OCI-M2 (cell line): ENCODE measurements at regions not wholly inside any gene's neighbourhood (a gene's known extent, or its start where the extent isn't known, plus 50 kb on each side); places are given as distances from the start of the nearest gene placed in this dataset.

Source experiments
- DNase-seq: peaks from one replicate; lab custom pipeline; 2025; ENCODE audit not compliant: unreplicated experiment; lab: John Stamatoyannopoulos, UW

- DNase-seq = no peak
Observed at GRCh38 chr20:41888434-41888833, 270.3 kb upstream of the CHD6 start.

GRCh38 chr20:41887500-41887899 lies 269.3 kb upstream of the CHD6 start:
- no peak for DNase-seq

GRCh38 chr20:41881466-41882046 lies 263.4 kb upstream of the CHD6 start:
- no peak for DNase-seq

DNA sequence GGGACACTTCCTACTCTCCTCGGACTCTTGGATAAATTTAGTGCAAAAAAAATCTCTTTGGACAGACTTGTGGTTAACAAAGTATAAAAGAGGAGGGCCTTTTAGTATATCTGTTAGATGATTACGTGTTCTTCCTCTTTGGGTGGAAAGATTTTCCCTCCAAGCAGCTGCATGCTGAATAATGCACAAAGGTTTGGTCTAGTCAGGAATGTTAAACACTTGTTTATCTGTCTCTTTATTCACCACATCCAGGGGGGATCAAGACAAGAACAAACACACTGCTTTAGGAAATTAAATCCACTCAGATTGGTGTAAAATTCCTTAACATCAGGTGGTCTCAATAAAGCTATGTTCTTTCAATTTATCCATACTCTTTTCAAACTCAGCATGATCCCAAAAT lies 260.9 kb upstream of the CHD6 start:
- no peak for DNase-seq

- DNase-seq = no peak
Observed at GRCh38 chr20:41877911-41878310, 259.7 kb upstream of the CHD6 start.

GRCh38 chr20:41874658-41875057 lies 256.5 kb upstream of the CHD6 start:
- no peak for DNase-seq

DNA sequence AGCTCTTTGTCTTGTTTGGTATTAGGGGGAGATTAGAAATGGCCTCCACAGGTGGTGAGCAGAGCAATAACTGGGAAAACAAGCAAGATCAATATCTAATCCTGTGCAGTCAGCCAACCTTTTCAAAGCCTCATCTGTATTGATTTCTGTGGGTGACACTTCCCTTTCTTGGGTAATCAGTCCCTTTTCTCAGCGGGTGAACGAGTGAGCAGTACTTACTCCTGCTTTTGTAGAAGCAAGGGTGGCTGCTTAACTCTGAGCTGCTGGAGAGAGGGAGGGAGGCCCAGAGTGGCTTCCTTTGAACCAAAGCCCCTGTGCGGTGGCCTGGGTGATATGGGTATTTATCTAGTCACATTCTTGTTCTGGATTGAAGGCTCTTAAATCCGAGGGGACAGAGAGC lies 254.8 kb upstream of the CHD6 start:
- DNase-seq = no peak

DNA sequence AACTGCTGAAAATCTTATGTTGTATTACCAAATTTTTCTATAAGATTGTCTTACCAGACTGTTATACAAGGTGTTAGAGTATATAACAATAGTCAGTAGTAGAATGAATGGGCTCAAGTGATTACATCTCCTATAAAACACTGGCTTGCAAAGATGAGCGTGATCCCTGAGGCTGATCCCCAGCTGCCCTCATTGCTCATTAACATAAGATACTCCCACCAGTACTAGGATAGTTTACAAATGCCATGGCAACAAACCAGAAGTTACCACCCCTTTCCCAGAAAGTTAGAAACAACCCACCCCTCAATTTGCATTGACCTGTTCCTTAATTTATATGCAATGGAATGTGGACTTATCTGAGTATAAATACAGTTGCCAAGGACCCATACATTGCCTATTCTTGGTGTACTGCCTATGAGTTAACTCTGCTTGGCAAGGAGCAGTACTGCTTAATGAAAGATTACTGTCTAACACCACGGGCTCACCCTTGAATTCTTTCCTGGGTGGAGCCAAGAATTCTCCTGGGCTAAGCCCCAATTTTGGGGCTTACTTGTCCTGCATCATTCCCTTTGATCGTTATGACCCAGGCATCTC lies 252.8 kb upstream of the CHD6 start:
- DNase-seq = no peak

- no peak for DNase-seq
Observed at GRCh38 chr20:41869261-41869660, 251.1 kb upstream of the CHD6 start.

- no peak for DNase-seq
Observed at GRCh38 chr20:41865938-41866337, 247.8 kb upstream of the CHD6 start.

- no peak for DNase-seq
Observed at GRCh38 chr20:41862476-41862875, 244.3 kb upstream of the CHD6 start.

GRCh38 chr20:41861772-41862422 lies 243.7 kb upstream of the CHD6 start:
- DNase-seq = no peak

GRCh38 chr20:41854765-41855164 lies 236.6 kb upstream of the CHD6 start:
- no peak for DNase-seq

GRCh38 chr20:41853806-41854205 lies 235.6 kb upstream of the CHD6 start:
- DNase-seq = no peak

- DNase-seq = no peak
Observed at GRCh38 chr20:41848180-41848579, 230.0 kb upstream of the CHD6 start.

GRCh38 chr20:41837669-41838224 lies 219.6 kb upstream of the CHD6 start:
- no peak for DNase-seq

DNA sequence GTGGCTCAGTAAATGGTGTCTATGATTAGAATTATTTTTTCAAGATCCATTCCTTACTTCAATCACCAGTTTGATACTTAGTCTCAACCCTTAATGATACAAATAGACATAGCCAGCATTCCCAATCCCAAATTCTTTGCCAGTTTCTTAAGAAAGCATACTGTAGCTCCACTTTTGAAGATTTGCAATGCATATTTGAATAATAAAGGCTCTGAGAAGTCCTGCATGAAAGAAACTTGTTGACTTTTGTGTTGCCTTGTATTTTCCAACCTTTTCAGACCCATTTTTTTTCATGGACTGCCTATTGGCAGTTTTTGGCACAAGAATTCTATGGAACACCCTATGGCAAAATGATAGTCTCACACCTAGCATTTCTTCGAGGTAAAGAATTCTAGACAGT lies 215.6 kb upstream of the CHD6 start:
- no peak for DNase-seq

GRCh38 chr20:41830702-41831101 lies 212.5 kb upstream of the CHD6 start:
- DNase-seq = no peak

DNA sequence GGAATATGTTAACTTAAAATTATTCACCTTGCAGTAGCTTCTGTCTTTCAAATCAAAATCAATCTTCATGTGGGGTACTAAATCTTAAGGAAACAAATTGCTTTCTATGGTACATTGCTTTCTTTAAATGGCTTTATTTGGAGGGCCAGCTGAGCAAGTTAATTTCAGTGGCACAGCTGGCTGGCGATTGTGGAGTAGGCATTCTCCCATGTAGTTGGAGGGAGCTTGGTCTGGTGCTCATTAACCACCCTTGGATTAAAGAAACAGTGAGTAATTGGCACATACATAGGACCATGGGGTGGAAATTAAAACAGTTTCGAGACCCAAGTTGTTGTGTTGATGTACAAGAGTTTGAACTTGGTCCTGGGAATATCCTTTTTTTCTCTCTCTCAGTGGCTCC lies 201.3 kb upstream of the CHD6 start:
- no peak for DNase-seq

DNA sequence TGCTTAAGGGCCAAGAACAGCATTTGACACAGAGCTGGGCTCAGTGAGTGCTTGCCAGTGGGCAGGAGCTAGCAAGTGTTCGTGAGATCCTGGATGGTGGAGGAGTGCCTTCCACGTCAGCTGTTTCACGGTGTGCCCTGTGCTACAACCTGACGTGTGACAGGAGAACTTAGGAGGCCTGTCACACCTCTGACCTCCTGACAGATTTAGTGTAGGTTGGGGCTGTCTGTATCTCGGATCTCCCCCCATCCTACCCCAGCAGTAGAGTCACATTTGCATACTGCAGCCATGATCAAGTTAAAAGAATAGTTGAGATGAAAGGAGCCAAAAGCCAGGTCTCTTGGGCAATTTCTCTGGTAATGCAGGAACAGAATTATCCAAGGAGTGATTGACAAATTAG lies 200.8 kb upstream of the CHD6 start:
- no peak for DNase-seq

DNA sequence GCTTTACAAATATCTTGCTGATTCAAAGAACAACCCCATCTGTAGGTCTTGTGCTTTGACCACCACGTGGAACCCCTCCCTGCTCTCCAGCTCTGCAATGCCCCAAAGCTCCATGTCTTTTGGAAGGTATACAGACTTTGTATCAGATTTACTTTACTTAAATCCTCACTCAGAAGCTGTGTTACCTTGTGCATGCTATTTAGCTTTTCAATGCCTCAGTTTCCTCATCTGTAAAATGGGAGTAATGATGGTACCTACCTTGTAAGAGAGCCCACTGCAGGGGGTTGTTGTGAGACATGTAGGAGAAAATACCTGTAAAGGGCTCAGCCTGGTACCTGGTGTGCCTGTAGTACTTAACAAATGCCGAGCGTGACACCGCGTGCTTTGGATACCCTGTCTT lies 200.2 kb upstream of the CHD6 start:
- DNase-seq = no peak

- no peak for DNase-seq
Observed at GRCh38 chr20:41811456-41811855, 193.3 kb upstream of the CHD6 start.

- no peak for DNase-seq
Observed at GRCh38 chr20:41800040-41800439, 181.9 kb upstream of the CHD6 start.
